Adrenal gland (tissue), 9 donors: ENCODE measurements at regions not wholly inside any gene's neighbourhood (a gene's known extent, or its start where the extent isn't known, plus 50 kb on each side); places are given as distances from the start of the nearest gene placed in this dataset.

Experiments
- DNase-seq, 7 donors: peaks; one replicate each; pipeline ENCODE4 v3.0.0-alpha.2; 2019 to 2020
- H3K27ac ChIP-seq, 5 donors: fragments of 200-600 bp; sonication (generic) in 4 of 5; 1 replicate in 3 of 5; 2 replicates in 2 of 5; pipeline versions ENCODE4 v1.5.1 to v1.8.0; 2016 to 2020; ENCODE audit warnings: mild to moderate bottlenecking in 1 of 5
- H3K27me3 ChIP-seq: fragments of 200-600 bp; 2 replicates; pipeline ENCODE4 v1.8.0; 2021
- H3K36me3 ChIP-seq, 2 donors: fragments of 200-600 bp; replicated peaks in 1 of 2; 1 replicate in 1 of 2; 2 replicates in 1 of 2; pipeline versions ENCODE4 v1.5.1 to v1.8.0; 2018 to 2022
- H3K4me1 ChIP-seq, 2 donors: fragments of 200-600 bp; replicated peaks in 1 of 2; 1 replicate in 1 of 2; 2 replicates in 1 of 2; pipeline versions ENCODE4 v1.5.1 to v1.8.0; 2018 to 2021
- H3K4me3 ChIP-seq, 4 donors: fragments of 200-600 bp; sonication (generic) in 3 of 4; one replicate each; pipeline ENCODE4 v1.5.1; 2016 to 2018
- H3K9me3 ChIP-seq, 3 donors: fragments of 200-600 bp; sonication (generic) in 1 of 3; replicated peaks in 1 of 3; 1 replicate in 2 of 3; 2 replicates in 1 of 3; pipeline versions ENCODE4 v1.5.1 to v1.8.0; 2016 to 2021
- CTCF ChIP-seq, 6 experiments: fragments of 450-650 bp in 4 of 6; fragments of 200-600 bp in 2 of 6; sonication (generic) in 1 of 6; IDR thresholded peaks; 1 replicate in 5 of 6; 2 replicates in 1 of 6; pipeline versions ENCODE4 v1.5.1 to v1.8.0; 2016 to 2021; ENCODE audit warnings: antibody characterized with exemption in 6 of 6, mild to moderate bottlenecking in 2 of 6, moderate library complexity in 1 of 6
- POLR2A ChIP-seq, 2 donors: fragments of 450-650 bp; IDR thresholded peaks; one replicate each; pipeline ENCODE4 v1.6.1; 2017; ENCODE audit warnings: antibody characterized with exemption in 2 of 2, mild to moderate bottlenecking in 2 of 2, moderate library complexity in 1 of 2
- WGBS, 4 donors: extraction: QIAGEN DNeasy Blood & Tissue Kit in 2 of 4; methylation state at CpG; one replicate each; pipeline versions ENCODE4 v1.1.5 to v1.1.7; 2013 to 2017; 5-methylcytosine and 5-hydroxymethylcytosine counted together
- intact Hi-C, 2 donors: fragments of 100-400 bp; cut with DNase I; formaldehyde crosslinking; loops; one replicate each; pipeline versions ENCODE4 v1.14.1 to v1.15.0; 2022 to 2023
- donor health status: healthy with polysubstance abuse.
- donor health status: Bipolar disorder and iron deficiency.
- donor health status: DM: yes; HTN: yes; CAD: no.
- donor health status: DM: no; HTN: no; CAD: no.
- donor health status: DM: no; HTN: no; CAD: no.

DNA sequence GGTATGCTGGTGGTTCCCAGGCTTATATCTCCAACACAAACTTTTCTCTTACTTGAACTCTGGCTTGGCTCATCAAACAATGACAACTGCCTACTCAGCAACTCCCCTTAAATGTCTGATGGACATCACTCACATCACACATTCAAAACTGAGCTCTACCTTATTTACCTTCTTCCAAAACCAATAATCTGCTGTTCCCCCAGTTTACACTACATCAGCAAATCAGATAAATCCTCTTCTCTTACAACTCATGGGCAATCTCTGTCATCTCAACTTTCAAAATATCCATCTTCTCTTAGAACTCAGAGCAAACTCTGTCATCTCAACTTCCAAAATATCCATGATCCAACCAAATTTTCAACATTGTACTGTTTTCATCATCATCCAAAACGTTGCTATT is 2347.9 kb upstream of the ACO1 start:
- no peaks in the 10 kb centered on the region for H3K4me1 ChIP-seq
- WGBS, 4 donors = 40 to 76% (median 59%) methylated on average over 1 of the region's 1 CpG
- H3K9me3 ChIP-seq = no peaks in the 10 kb centered on the region
- intact Hi-C loops = no loop called here
- H3K4me3 ChIP-seq = no peak overlapping the region
- no peaks in the 10 kb centered on the region for H3K27me3 ChIP-seq
- no peak for DNase-seq
- H3K36me3 ChIP-seq = no peaks in the 10 kb centered on the region
- no peak overlapping the region for H3K27ac ChIP-seq
- TF ChIP-seq POLR2A (IDR thresholded peaks at IDR 0.05) (no peak), CTCF (IDR thresholded peaks at IDR 0.05) (no peak)

GRCh38 chr9:30039712-30040111 is 2344.7 kb upstream of the ACO1 start:
- no peaks in the 10 kb centered on the region for H3K4me1 ChIP-seq
- no peak overlapping the region for H3K4me3 ChIP-seq
- TF ChIP-seq CTCF (IDR thresholded peaks at IDR 0.05) (no peak), POLR2A (IDR thresholded peaks at IDR 0.05) (no peak)
- intact Hi-C loops = no loop called here
- H3K27ac ChIP-seq = no peak overlapping the region
- no peaks in the 10 kb centered on the region for H3K9me3 ChIP-seq
- no peak for DNase-seq
- no peaks in the 10 kb centered on the region for H3K27me3 ChIP-seq
- WGBS, 4 donors = 25 to 46% (median 43%) methylated on average over 1 of the region's 1 CpG
- H3K36me3 ChIP-seq = no peaks in the 10 kb centered on the region

DNA sequence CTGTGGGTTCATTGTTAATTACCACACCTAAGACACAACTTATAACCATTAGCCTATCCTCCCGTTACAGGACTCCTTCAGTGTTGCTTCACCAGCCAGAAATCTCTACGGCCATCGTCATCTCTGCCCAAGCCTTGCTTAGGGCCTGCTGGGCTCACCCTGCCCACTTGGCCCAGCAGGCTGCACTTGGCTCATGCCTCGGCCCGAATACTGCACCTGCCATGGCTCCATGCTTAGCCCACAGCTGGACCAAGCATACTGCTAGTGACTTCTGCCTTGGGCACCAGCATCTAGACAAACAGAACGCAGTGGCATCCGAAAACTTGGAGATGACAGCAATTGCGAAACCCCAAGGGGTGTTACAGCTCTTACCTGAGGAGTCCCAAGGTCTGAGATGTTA is 2336.0 kb upstream of the ACO1 start:
- H3K9me3 ChIP-seq = no peaks in the 10 kb centered on the region
- intact Hi-C loops = no loop called here
- no peaks in the 10 kb centered on the region for H3K4me1 ChIP-seq
- H3K4me3 ChIP-seq = no peak overlapping the region
- DNase-seq = no peak
- TF ChIP-seq CTCF (IDR thresholded peaks at IDR 0.05) (no peak), POLR2A (IDR thresholded peaks at IDR 0.05) (no peak)
- no peak overlapping the region for H3K27ac ChIP-seq
- WGBS, 4 donors = 51 to 84% (median 72%) methylated on average over 8 of the region's 8 CpGs
- no peaks in the 10 kb centered on the region for H3K36me3 ChIP-seq
- no peaks in the 10 kb centered on the region for H3K27me3 ChIP-seq

- Histone ChIP-seq H3K27ac (no peak overlapping the region), H3K36me3 (no peaks in the 10 kb centered on the region), H3K4me1 (no peaks in the 10 kb centered on the region), H3K4me3 (no peak overlapping the region), H3K27me3 (no peaks in the 10 kb centered on the region), H3K9me3 (no peaks in the 10 kb centered on the region)
- intact Hi-C loops = no loop called here
- WGBS, 4 donors = 54 to 71% (median 65%) methylated on average over 1 of the region's 1 CpG
- no peak for TF ChIP-seq POLR2A (IDR thresholded peaks at IDR 0.05)
- no peak for TF ChIP-seq CTCF (IDR thresholded peaks at IDR 0.05)
- DNase-seq = no peak
Measured at GRCh38 chr9:30058463-30058862, 2326.0 kb upstream of the ACO1 start.
